Adrenal gland (tissue), 9 donors: ENCODE measurements at regions not wholly inside any gene's neighbourhood (a gene's known extent, or its start where the extent isn't known, plus 50 kb on each side); places are given as distances from the start of the nearest gene placed in this dataset.

Experiments
- DNase-seq, 7 donors: peaks; one replicate each; pipeline ENCODE4 v3.0.0-alpha.2; 2019 to 2020
- H3K27ac ChIP-seq, 5 donors: fragments of 200-600 bp; sonication (generic) in 4 of 5; 1 replicate in 3 of 5; 2 replicates in 2 of 5; pipeline versions ENCODE4 v1.5.1 to v1.8.0; 2016 to 2020; ENCODE audit warnings: mild to moderate bottlenecking in 1 of 5
- H3K27me3 ChIP-seq: fragments of 200-600 bp; 2 replicates; pipeline ENCODE4 v1.8.0; 2021
- H3K36me3 ChIP-seq, 2 donors: fragments of 200-600 bp; replicated peaks in 1 of 2; 1 replicate in 1 of 2; 2 replicates in 1 of 2; pipeline versions ENCODE4 v1.5.1 to v1.8.0; 2018 to 2022
- H3K4me1 ChIP-seq, 2 donors: fragments of 200-600 bp; replicated peaks in 1 of 2; 1 replicate in 1 of 2; 2 replicates in 1 of 2; pipeline versions ENCODE4 v1.5.1 to v1.8.0; 2018 to 2021
- H3K4me3 ChIP-seq, 4 donors: fragments of 200-600 bp; sonication (generic) in 3 of 4; one replicate each; pipeline ENCODE4 v1.5.1; 2016 to 2018
- H3K9me3 ChIP-seq, 3 donors: fragments of 200-600 bp; sonication (generic) in 1 of 3; replicated peaks in 1 of 3; 1 replicate in 2 of 3; 2 replicates in 1 of 3; pipeline versions ENCODE4 v1.5.1 to v1.8.0; 2016 to 2021
- POLR2A ChIP-seq, 2 donors: fragments of 450-650 bp; IDR thresholded peaks; one replicate each; pipeline ENCODE4 v1.6.1; 2017; ENCODE audit warnings: antibody characterized with exemption in 2 of 2, mild to moderate bottlenecking in 2 of 2, moderate library complexity in 1 of 2
- WGBS, 4 donors: extraction: QIAGEN DNeasy Blood & Tissue Kit in 2 of 4; methylation state at CpG; one replicate each; pipeline versions ENCODE4 v1.1.5 to v1.1.7; 2013 to 2017; 5-methylcytosine and 5-hydroxymethylcytosine counted together
- intact Hi-C, 2 donors: fragments of 100-400 bp; cut with DNase I; formaldehyde crosslinking; loops; one replicate each; pipeline versions ENCODE4 v1.14.1 to v1.15.0; 2022 to 2023
- TF ChIP-seq, protein P1 (sequence below), 6 experiments: fragments of 450-650 bp in 4 of 6; fragments of 200-600 bp in 2 of 6; sonication (generic) in 1 of 6; IDR thresholded peaks; 1 replicate in 5 of 6; 2 replicates in 1 of 6; pipeline versions ENCODE4 v1.5.1 to v1.8.0; 2016 to 2021; ENCODE audit warnings: antibody characterized with exemption in 6 of 6, mild to moderate bottlenecking in 2 of 6, moderate library complexity in 1 of 6
- donor health status: healthy with polysubstance abuse.
- donor health status: Bipolar disorder and iron deficiency.
- donor health status: DM: yes; HTN: yes; CAD: no.
- donor health status: DM: no; HTN: no; CAD: no.
- donor health status: DM: no; HTN: no; CAD: no.

DNA sequence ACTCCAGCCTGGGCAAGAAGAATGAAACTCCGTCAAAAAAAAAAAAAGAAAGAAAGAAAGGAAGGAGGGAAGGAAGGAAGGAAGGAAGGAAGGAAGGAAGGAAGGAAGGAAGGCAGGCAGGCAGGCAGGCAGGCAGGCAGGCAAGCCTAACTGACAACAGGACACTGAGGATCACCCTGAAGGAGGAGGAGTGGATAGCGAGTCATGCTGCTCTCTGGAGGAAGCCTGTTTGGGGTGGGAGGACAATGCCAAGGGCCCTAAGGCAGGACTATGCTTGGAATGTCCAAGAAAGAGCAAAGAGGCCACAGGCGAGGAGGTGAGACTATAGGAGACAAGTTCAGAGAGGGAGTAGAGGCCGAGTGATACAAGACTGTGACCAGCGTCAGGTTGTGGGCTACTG is 107.0 kb upstream of the PARD3 start:
- Histone ChIP-seq H3K4me1 (no peaks in the 10 kb centered on the region), H3K9me3 (no peaks in the 10 kb centered on the region), H3K27ac (no peak overlapping the region), H3K4me3 (no peak overlapping the region), H3K36me3 (no peaks in the 10 kb centered on the region), H3K27me3 (peaks cover 2% of the 10 kb centered on the region)
- DNase-seq: no peak
- 87 to 89% (median 87%) methylated on average over 5 of the region's 5 CpGs for WGBS, 4 donors
- TF ChIP-seq POLR2A (IDR thresholded peaks at IDR 0.05): no peak
- TF ChIP-seq, protein P1, sequence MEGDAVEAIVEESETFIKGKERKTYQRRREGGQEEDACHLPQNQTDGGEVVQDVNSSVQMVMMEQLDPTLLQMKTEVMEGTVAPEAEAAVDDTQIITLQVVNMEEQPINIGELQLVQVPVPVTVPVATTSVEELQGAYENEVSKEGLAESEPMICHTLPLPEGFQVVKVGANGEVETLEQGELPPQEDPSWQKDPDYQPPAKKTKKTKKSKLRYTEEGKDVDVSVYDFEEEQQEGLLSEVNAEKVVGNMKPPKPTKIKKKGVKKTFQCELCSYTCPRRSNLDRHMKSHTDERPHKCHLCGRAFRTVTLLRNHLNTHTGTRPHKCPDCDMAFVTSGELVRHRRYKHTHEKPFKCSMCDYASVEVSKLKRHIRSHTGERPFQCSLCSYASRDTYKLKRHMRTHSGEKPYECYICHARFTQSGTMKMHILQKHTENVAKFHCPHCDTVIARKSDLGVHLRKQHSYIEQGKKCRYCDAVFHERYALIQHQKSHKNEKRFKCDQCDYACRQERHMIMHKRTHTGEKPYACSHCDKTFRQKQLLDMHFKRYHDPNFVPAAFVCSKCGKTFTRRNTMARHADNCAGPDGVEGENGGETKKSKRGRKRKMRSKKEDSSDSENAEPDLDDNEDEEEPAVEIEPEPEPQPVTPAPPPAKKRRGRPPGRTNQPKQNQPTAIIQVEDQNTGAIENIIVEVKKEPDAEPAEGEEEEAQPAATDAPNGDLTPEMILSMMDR (IDR thresholded peaks at IDR 0.05): no peak
- intact Hi-C loops: no loop called here

GRCh38 chr10:34920578-34920977 is 105.5 kb upstream of the PARD3 start:
- Histone ChIP-seq H3K4me1 (no peaks in the 10 kb centered on the region), H3K27ac (no peak overlapping the region), H3K36me3 (no peaks in the 10 kb centered on the region), H3K4me3 (no peak overlapping the region), H3K27me3 (peaks cover 2% of the 10 kb centered on the region), H3K9me3 (no peaks in the 10 kb centered on the region)
- TF ChIP-seq, protein P1 (IDR thresholded peaks at IDR 0.05): no peak
- TF ChIP-seq POLR2A (IDR thresholded peaks at IDR 0.05): no peak
- no peak for DNase-seq
- 67 to 81% (median 74%) methylated on average over 1 of the region's 1 CpG for WGBS, 4 donors
- intact Hi-C loops: no loop called here

DNA sequence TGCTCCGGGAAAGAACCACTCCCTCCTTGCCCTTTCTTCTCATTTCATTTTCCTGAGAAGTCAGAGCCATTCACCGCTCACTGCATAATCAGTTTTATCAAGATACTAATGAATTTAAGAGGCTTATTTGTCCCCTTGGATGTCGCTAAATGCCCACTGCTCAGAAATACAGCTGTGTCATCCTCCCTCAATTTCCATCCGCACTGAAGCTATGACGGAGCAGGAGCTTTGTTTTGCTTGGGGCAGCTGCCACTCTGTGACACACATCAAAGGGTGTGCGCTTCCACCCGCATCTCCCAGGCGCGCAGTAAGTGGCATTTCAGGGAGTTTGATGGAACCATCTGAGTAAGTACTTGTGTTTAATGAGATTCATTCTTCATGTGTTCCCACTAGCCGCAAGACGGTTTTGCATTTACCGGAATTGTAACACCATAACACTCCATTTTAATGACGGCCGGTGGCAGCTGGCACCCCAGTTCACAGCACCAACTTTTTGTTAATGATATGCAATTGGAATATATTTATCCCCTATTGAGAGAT is 103.8 kb upstream of the PARD3 start:
- H3K4me1 ChIP-seq: no peaks in the 10 kb centered on the region
- intact Hi-C loops: no loop called here
- no peak for DNase-seq
- 81 to 88% (median 84%) methylated on average over 14 of the region's 14 CpGs for WGBS, 4 donors
- H3K4me3 ChIP-seq: no peak overlapping the region
- peaks cover 2% of the 10 kb centered on the region for H3K27me3 ChIP-seq
- no peak for TF ChIP-seq POLR2A (IDR thresholded peaks at IDR 0.05)
- TF ChIP-seq, protein P1 (IDR thresholded peaks at IDR 0.05): no peak
- H3K9me3 ChIP-seq: no peaks in the 10 kb centered on the region
- no peaks in the 10 kb centered on the region for H3K36me3 ChIP-seq
- no peak overlapping the region for H3K27ac ChIP-seq

DNA sequence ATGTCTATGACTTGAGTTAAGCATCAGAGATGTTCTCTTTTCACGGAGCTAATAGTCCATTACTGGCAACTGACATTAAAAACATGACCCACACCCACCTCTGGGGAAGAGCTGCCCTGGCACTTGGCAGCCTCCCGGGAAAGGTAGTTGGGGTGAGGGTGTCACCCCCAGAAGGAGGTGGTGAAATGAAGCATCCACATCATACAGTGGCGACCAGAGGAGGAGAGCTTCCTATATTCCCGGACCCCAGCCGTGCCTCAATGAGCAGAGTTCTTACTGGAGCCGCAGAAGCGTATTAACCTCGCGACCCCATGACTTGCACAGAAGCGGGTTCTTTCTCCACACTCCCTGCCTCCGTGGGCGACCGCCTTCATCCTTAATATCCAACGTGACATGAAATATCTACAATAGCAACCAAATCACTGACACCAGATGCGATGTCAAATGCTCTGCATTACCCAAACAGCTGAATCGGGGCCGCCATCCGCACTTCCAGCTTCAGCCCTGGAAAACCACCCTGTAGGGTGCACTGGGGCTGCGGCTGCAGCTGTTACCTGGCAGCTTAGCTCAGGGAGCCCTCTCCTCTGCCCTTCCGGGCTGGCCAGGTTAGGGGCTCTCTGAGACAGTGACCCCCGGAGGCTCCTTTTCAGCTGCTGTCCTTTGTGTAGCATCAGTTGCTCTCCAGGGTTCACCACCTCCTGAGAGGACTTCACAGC is 103.1 kb upstream of the PARD3 start:
- Histone ChIP-seq H3K4me3 (no peak overlapping the region), H3K27me3 (peaks cover 2% of the 10 kb centered on the region), H3K27ac (no peak overlapping the region), H3K4me1 (no peaks in the 10 kb centered on the region), H3K36me3 (no peaks in the 10 kb centered on the region), H3K9me3 (no peaks in the 10 kb centered on the region)
- 81 to 87% (median 85%) methylated on average over 19 to 21 of the region's 21 CpGs for WGBS, 4 donors
- intact Hi-C loops: no loop called here
- TF ChIP-seq, protein P1 (IDR thresholded peaks at IDR 0.05): no peak
- no peak for TF ChIP-seq POLR2A (IDR thresholded peaks at IDR 0.05)
- DNase-seq: no peak
